Fibroblast of skin of right quadriceps (primary cell): ENCODE measurements at regions not wholly inside any gene's neighbourhood (a gene's known extent, or its start where the extent isn't known, plus 50 kb on each side); places are given as distances from the start of the nearest gene placed in this dataset.

Source experiments
- DNase-seq: peaks from one replicate; pipeline ENCODE4 v3.0.0-alpha.2; 2013

GRCh38 chr14:22513066-22513812 lies 75.8 kb downstream of the DAD1 start:
- peak; percentile 19 for DNase-seq

GRCh38 chr14:22512106-22512814 lies 76.8 kb downstream of the DAD1 start:
- DNase-seq = no peak

GRCh38 chr14:22510527-22511110 lies 78.4 kb downstream of the DAD1 start:
- DNase-seq = peak; percentile 88

GRCh38 chr14:22509751-22510300 lies 79.2 kb downstream of the DAD1 start:
- DNase-seq = no peak

- no peak for DNase-seq
Measured at GRCh38 chr14:22509036-22509709, 79.9 kb downstream of the DAD1 start.

GRCh38 chr14:22508662-22509035 lies 80.4 kb downstream of the DAD1 start:
- no peak for DNase-seq

- no peak for DNase-seq
Measured at GRCh38 chr14:22508150-22508457, 80.9 kb downstream of the DAD1 start.

GRCh38 chr14:22506778-22507351 lies 82.2 kb downstream of the DAD1 start:
- DNase-seq = no peak

GRCh38 chr14:22506378-22506710 lies 82.7 kb downstream of the DAD1 start:
- no peak for DNase-seq

- no peak for DNase-seq
Measured at GRCh38 chr14:22505697-22506377, 83.2 kb downstream of the DAD1 start.

- no peak for DNase-seq
Measured at GRCh38 chr14:22505309-22505696, 83.7 kb downstream of the DAD1 start.

GRCh38 chr14:22502551-22502950 lies 86.5 kb downstream of the DAD1 start:
- DNase-seq = no peak

GRCh38 chr14:22502007-22502406 lies 87.0 kb downstream of the DAD1 start:
- no peak for DNase-seq

- DNase-seq = no peak
Measured at GRCh38 chr14:22500954-22501726, 87.9 kb downstream of the DAD1 start.

- DNase-seq = no peak
Measured at GRCh38 chr14:22500525-22500924, 88.5 kb downstream of the DAD1 start.

GRCh38 chr14:22497671-22498093 lies 91.3 kb downstream of the DAD1 start:
- no peak for DNase-seq

- DNase-seq = no peak
Measured at GRCh38 chr14:22497144-22497423, 91.9 kb downstream of the DAD1 start.

- DNase-seq = no peak
Measured at GRCh38 chr14:22494486-22495135, 94.4 kb downstream of the DAD1 start.

- no peak for DNase-seq
Measured at GRCh38 chr14:22493753-22494152, 95.3 kb downstream of the DAD1 start.

GRCh38 chr14:22492622-22493542 lies 96.1 kb downstream of the DAD1 start:
- DNase-seq = no peak
